Heart right ventricle (tissue), 16 donors: ENCODE measurements at regions not wholly inside any gene's neighbourhood (a gene's known extent, or its start where the extent isn't known, plus 50 kb on each side); places are given as distances from the start of the nearest gene placed in this dataset.
A peak's percentile ranks its signal among the peaks of the same experiment; 100 is the strongest.

ENCODE experiments used
- ATAC-seq, 8 donors: fragments of 200-7000 bp; cut with Tn5 transposase; one replicate each; pipeline ENCODE4 v1.9.1; 2020; ENCODE audit warnings: mild to moderate bottlenecking in 8 of 8, moderate library complexity in 8 of 8, moderate number of reproducible peaks in 1 of 8
- DNase-seq, 2 donors: peaks; one replicate each; pipeline ENCODE4 v3.0.0-alpha.2; 2020
- H3K27ac ChIP-seq, 10 donors: fragments of 200-600 bp; sonication (generic) in 2 of 10; one replicate each; pipeline versions ENCODE4 v1.5.0 to v1.8.0; 2020 to 2022; ENCODE audit warnings: mild to moderate bottlenecking in 3 of 10
- H3K27me3 ChIP-seq, 7 donors: fragments of 200-600 bp; one replicate each; pipeline ENCODE4 v1.8.0; 2021 to 2022; ENCODE audit warnings: mild to moderate bottlenecking in 2 of 7
- H3K36me3 ChIP-seq, 9 donors: fragments of 200-600 bp; sonication (generic) in 1 of 9; one replicate each; pipeline versions ENCODE4 v1.5.0 to v1.8.0; 2020 to 2022; ENCODE audit warnings: mild to moderate bottlenecking in 2 of 9
- H3K4me1 ChIP-seq, 9 donors: fragments of 200-600 bp; sonication (generic) in 1 of 9; one replicate each; pipeline versions ENCODE4 v1.5.0 to v1.8.0; 2020 to 2022; ENCODE audit warnings: mild to moderate bottlenecking in 4 of 9
- H3K4me3 ChIP-seq, 10 donors: fragments of 200-600 bp; sonication (generic) in 2 of 10; one replicate each; pipeline versions ENCODE4 v1.5.0 to v1.8.0; 2020 to 2022; ENCODE audit warnings: mild to moderate bottlenecking in 7 of 10, moderate library complexity in 2 of 10
- H3K9me3 ChIP-seq, 11 donors: fragments of 200-600 bp in 10 of 11; sonication (generic) in 2 of 11; one replicate each; pipeline versions ENCODE4 v1.5.0 to v1.8.0; 2013 to 2022; ENCODE audit warnings: mild to moderate bottlenecking in 2 of 11, control low read depth in 1 of 11, moderate library complexity in 1 of 11
- WGBS, 2 donors: extraction: QIAGEN DNeasy Blood & Tissue Kit; methylation state at CpG; one replicate each; pipeline ENCODE4 v1.1.7; 2013; ENCODE audit warnings: inconsistent platforms in 1 of 2; 5-methylcytosine and 5-hydroxymethylcytosine counted together
- intact Hi-C, 10 donors: fragments of 100-400 bp; cut with DNase I; formaldehyde crosslinking; loops; one replicate each; pipeline versions ENCODE4 v1.11.1 to v1.14.2; 2022
- TF ChIP-seq, protein P1 (sequence below), 9 donors: fragments of 200-600 bp; sonication (generic) in 2 of 9; IDR thresholded peaks; one replicate each; pipeline versions ENCODE4 v1.5.0 to v1.8.0; 2021 to 2022; ENCODE audit warnings: antibody characterized with exemption in 9 of 9, mild to moderate bottlenecking in 5 of 9, moderate library complexity in 1 of 9
- donor health status: Arrhythmogenic right ventricular cardiomyopathy.
- donor health status: ischemic (EF 13 %, LVEDD 7.1; RV severe dilation, severe dysfunction).
- donor health status: healthy with polysubstance abuse.
- donor health status: DM: no; HTN: yes; CAD: no.
- donor health status: DM: no; HTN: no; CAD: no.
- donor health status: ischemic (EF 25% LVEDD 6.9; RV normal size, moderate dysfunction).
- donor health status: ischemic (EF 25% LVEDD 5.7; RV mildly dilated, moderate dysfunction).
- donor health status: healthy.
- donor health status: DM: yes; HTN: yes; CAD: no.
- donor health status: Ischemic cardiomyopathy.
- donor health status: ischemic (EF 35%, LVEDD 5.7; RV mildly dilated, moderate dysfunction).
- donor health status: nonischemic (EF 11% LVEDD 7.7; RV severe dilation, severe dysfunction).
- donor health status: DM: yes; HTN: yes; CAD: no.
- donor health status: PGD.
- donor health status: ischemic (EF 29% LVEDD 5.4; RV normal size, mild dysfunction).
- donor health status: nonischemic (EF 23%, LVEDD 6.1; RV moderate dilation, normal function).

DNA sequence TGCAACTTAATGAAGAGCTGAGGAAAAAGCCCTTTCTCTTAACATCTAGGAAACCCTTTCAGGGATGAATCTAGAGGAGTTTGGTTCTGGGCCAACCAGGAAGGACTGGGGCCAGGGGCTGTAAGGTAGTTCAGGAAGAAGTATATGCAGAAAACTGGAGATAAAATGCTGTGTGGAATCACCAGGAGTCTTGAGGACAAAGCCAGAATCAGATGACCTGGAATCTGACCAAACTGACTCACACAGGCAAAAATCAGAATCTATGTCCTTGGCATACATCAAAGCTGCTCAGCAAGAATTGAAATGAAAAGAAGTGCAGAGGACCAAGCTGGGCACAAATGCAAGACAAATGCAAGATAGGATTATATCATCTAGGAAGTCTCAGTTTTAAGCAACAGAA lies 59.4 kb upstream of the ATP2C1 start:
- ATAC-seq = peak in 1 of 8 donors; percentile 49
- TF ChIP-seq, protein P1, sequence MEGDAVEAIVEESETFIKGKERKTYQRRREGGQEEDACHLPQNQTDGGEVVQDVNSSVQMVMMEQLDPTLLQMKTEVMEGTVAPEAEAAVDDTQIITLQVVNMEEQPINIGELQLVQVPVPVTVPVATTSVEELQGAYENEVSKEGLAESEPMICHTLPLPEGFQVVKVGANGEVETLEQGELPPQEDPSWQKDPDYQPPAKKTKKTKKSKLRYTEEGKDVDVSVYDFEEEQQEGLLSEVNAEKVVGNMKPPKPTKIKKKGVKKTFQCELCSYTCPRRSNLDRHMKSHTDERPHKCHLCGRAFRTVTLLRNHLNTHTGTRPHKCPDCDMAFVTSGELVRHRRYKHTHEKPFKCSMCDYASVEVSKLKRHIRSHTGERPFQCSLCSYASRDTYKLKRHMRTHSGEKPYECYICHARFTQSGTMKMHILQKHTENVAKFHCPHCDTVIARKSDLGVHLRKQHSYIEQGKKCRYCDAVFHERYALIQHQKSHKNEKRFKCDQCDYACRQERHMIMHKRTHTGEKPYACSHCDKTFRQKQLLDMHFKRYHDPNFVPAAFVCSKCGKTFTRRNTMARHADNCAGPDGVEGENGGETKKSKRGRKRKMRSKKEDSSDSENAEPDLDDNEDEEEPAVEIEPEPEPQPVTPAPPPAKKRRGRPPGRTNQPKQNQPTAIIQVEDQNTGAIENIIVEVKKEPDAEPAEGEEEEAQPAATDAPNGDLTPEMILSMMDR (IDR thresholded peaks at IDR 0.05) = no peak
- Histone ChIP-seq H3K9me3 (no peaks in the 10 kb centered on the region), H3K27ac (peak overlapping the region in 3 of 10 donors; percentile 46 to 63 (median 52)), H3K27me3 (no peaks in the 10 kb centered on the region), H3K36me3 (no peaks in the 10 kb centered on the region), H3K4me3 (no peak overlapping the region), H3K4me1 (peaks cover 0 to 22% (median 3%) of the 10 kb centered on the region in 9 donors)
- no peak for DNase-seq
- intact Hi-C loops = no loop called here

DNA sequence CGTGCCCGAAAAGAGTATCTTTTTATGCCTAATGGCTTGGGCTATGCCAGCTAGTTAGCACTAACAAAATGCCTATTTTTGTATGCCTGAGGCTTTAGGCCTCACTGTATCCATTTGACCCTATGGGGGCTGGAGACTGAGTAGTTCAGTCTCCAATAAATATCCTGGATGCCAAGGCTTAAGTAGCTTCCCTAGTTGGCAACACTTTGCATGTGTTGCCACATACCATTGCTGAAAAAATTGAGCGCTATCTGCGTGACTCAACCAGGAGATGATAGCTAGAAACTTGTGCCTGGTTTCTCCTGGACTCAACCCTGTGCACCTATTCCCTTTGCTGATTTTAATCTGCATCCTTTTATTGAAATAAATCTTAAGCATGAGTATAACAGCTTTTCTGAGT lies 58.4 kb upstream of the ATP2C1 start:
- H3K27me3 ChIP-seq = no peaks in the 10 kb centered on the region
- no peak for DNase-seq
- no peak overlapping the region for H3K4me3 ChIP-seq
- peak overlapping the region in 6 of 10 donors; percentile 43 to 73 (median 53) for H3K27ac ChIP-seq
- peak; percentile 51 to 92 (median 78) for ATAC-seq
- no peaks in the 10 kb centered on the region for H3K9me3 ChIP-seq
- 70 to 77% methylated on average over 4 of the region's 4 CpGs for WGBS, 2 donors
- no peaks in the 10 kb centered on the region for H3K36me3 ChIP-seq
- H3K4me1 ChIP-seq = peaks cover 0 to 32% (median 13%) of the 10 kb centered on the region in 9 donors
- intact Hi-C loops = loop anchor here in 1 of 10 donors (5.0 kb wide), 1 partner anchor 73 kb away; no protein-coding TSS in a partner anchor
- TF ChIP-seq, protein P1 (IDR thresholded peaks at IDR 0.05) = no peak

DNA sequence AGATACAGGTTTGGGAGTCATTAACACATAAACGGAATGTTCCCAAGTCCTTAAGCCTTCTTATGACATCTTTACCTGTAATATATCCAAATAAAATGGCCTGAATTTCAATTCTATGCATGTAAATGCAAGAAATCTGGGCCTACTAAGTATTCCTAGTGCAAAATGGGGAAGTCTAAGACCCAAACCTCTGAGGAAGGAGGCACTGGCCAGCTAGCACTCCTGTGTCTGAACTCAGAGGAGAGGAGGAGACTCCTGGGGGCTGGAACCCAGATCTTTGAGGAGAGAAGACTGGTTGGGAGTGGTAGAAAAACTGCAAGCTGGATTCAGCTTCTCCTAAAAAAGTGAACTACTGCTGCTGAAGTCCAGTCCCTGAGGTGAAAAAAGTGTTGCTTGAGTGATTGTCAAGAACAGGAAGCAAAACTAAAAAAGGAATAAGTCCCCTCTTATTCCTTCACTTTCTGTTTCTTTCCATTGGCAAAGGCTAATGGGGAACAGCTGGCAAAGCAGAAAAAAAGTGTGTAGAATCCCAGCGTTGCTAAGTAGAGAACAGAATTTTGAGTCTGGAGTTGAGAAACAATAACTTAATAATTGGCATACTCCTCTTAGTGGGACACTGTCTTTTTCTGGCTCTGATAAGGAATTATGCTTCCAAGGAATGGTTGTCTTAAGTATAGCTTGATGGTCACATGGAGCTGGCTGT lies 54.8 kb upstream of the ATP2C1 start:
- intact Hi-C loops = loop anchor here in 1 of 10 donors (5.0 kb wide), 1 partner anchor 77 kb away; no protein-coding TSS in a partner anchor
- Histone ChIP-seq H3K4me1 (peaks cover 0 to 57% (median 21%) of the 10 kb centered on the region in 9 donors), H3K9me3 (no peaks in the 10 kb centered on the region), H3K27ac (peak overlapping the region in 6 of 10 donors; percentile 13 to 77 (median 30)), H3K36me3 (no peaks in the 10 kb centered on the region), H3K27me3 (no peaks in the 10 kb centered on the region), H3K4me3 (no peak overlapping the region)
- peak in 1 of 8 donors; percentile 13 for ATAC-seq
- 68 to 74% methylated on average over 2 of the region's 2 CpGs for WGBS, 2 donors
- DNase-seq = no peak
- TF ChIP-seq, protein P1 (IDR thresholded peaks at IDR 0.05) = no peak

DNA sequence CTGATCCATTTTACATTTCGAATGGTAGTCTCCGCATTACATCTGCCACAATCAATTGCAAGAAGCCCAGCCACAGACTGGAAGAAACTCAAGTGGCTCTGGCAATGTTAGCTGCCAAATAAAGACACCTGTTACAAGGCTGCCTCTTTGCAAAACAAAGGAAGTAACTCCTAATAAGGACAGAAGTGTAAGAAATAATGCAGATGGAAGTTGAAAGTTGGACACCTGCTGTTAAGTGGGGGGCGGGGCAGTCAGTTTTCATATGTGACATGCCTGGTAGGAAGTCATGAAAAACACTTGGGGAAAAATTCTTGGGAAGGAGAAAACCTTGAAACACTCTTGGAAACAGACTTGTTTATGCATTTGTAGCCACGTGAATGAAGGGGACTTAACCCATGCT lies 54.1 kb upstream of the ATP2C1 start:
- no peaks in the 10 kb centered on the region for H3K9me3 ChIP-seq
- intact Hi-C loops = loop anchor here in 1 of 10 donors (5.0 kb wide), 1 partner anchor 78 kb away; no protein-coding TSS in a partner anchor
- 34 to 45% methylated on average over 4 of the region's 4 CpGs for WGBS, 2 donors
- no peaks in the 10 kb centered on the region for H3K36me3 ChIP-seq
- peaks cover 0 to 51% (median 21%) of the 10 kb centered on the region in 9 donors for H3K4me1 ChIP-seq
- no peak overlapping the region for H3K4me3 ChIP-seq
- no peaks in the 10 kb centered on the region for H3K27me3 ChIP-seq
- TF ChIP-seq, protein P1 (IDR thresholded peaks at IDR 0.05) = no peak
- ATAC-seq (no peak), DNase-seq (peak in 1 of 2 donors; percentile 7)
- H3K27ac ChIP-seq = peak overlapping the region in 6 of 10 donors; percentile 13 to 77 (median 30)
